Activated naive CD8-positive, alpha-beta T cell treated with anti-CD3 and anti-CD28 coated beads for 36 hours (primary cell): ENCODE measurements at regions not wholly inside any gene's neighbourhood (a gene's known extent, or its start where the extent isn't known, plus 50 kb on each side); places are given as distances from the start of the nearest gene placed in this dataset.
"Not testable (repeated sequence)": the region's sequence is repeated elsewhere in the genome, so short reads cannot be mapped to it uniquely, and the experiment has no call there.

Source experiments
- DNase-seq: peaks from one replicate; pipeline ENCODE4 v3.0.0; 2021
- H3K27ac Mint-ChIP-seq: one replicate; pipeline ENCODE4 v1.8.0; 2022; ENCODE audit warnings: mild to moderate bottlenecking, moderate library complexity, mixed read lengths
- H3K27me3 Mint-ChIP-seq: one replicate; pipeline ENCODE4 v1.8.0; 2022; ENCODE audit warnings: mild to moderate bottlenecking, mixed read lengths
- H3K36me3 Mint-ChIP-seq: one replicate; pipeline ENCODE4 v1.8.0; 2021; ENCODE audit warnings: mild to moderate bottlenecking, mixed read lengths
- H3K4me1 Mint-ChIP-seq: one replicate; pipeline ENCODE4 v1.8.0; 2021; ENCODE audit warnings: mixed read lengths
- H3K4me3 Mint-ChIP-seq: one replicate; pipeline ENCODE4 v1.8.0; 2022; ENCODE audit warnings: mild to moderate bottlenecking, moderate library complexity, mixed read lengths
- H3K9me3 Mint-ChIP-seq: one replicate; pipeline ENCODE4 v1.8.0; 2022; ENCODE audit warnings: mixed read lengths

DNA sequence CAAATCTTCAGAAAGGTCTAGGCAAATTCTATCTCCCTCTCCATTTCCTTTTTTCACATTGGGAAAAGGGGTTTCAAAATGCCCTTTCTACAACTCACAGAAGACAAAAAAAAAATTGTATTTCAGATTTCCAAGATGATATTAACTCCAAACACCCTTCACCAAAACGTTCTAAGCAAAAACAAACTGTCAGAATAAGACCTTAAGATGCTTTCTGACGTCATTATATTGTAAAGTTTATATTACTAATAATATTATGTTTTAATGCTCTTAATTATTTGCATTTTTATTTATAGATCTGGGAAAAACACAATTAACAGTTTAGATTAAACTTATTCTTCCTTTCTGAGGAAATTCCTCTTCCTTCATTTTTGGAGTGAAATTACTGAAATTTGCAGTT is 624.2 kb downstream of the GALC start:
- Mint-ChIP-seq H3K27ac (no peak overlapping the region), H3K27me3 (no peaks in the 10 kb centered on the region), H3K9me3 (no peaks in the 10 kb centered on the region), H3K4me1 (no peaks in the 10 kb centered on the region), H3K36me3 (no peaks in the 10 kb centered on the region), H3K4me3 (no peak overlapping the region)
- no peak for DNase-seq

DNA sequence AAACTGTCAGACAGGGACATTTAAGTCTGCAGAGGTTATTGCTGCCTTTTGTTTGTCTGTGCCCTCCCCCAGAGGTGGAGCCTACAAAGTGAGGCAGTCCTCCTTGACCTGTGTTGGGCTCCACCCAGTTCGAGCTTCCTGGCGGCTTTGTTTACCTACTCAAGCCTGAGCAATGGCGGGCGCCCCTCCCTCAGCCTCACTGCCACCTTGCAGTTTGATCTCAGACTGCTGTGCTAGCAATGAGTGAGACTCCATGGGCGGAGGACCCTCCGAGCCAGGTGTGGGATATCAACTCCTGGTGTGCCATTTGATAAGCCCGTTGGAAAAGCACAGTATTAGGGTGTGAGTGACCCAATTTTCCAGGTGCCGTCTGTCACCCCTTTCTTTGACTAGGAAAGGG is 632.7 kb downstream of the GALC start:
- H3K27me3 Mint-ChIP-seq, H3K36me3 Mint-ChIP-seq, H3K4me3 Mint-ChIP-seq, H3K27ac Mint-ChIP-seq, H3K4me1 Mint-ChIP-seq, DNase-seq: not testable (repeated sequence)
- peaks cover 18% of the 10 kb centered on the region for H3K9me3 Mint-ChIP-seq

DNA sequence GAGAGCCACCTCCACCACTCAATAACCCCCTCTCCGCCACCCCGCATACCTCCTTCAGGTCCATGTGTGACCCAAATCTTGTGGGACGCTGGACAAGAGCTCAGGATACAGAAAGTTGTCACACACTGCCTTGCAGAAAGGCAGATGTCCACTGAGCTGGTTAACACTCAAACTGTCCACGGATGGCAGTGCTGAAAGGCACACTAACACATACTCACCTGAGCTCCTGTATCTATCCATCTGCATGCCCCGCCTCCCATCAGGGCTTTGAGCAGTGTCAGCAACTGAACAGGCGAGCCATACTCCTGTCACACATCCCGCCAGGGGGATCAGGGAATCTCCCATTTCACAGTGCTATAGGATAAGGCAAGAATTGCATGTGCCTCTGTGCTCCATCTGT is 642.0 kb downstream of the GALC start:
- Mint-ChIP-seq H3K27ac (no peak overlapping the region), H3K4me1 (no peaks in the 10 kb centered on the region), H3K36me3 (no peaks in the 10 kb centered on the region), H3K9me3 (peaks cover 7% of the 10 kb centered on the region), H3K27me3 (no peaks in the 10 kb centered on the region), H3K4me3 (no peak overlapping the region)
- DNase-seq = no peak

DNA sequence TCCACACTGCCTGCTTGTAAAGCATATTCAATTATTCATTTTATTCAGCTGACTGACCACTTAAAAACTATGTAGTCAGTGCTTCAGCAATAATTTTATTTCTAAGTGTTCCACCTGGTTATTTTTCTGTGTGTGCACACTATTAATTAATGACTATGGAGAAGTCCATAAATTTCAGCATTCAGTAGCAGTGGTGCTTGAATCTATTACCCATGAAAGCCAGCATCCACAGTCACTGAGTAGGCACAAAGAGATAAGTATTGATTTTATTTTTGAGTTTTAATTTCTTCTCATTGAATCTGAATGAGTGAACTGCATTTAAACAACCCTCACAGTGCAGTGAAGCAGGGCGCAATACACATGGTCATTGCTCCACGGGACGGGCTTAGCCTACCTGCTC is 643.1 kb downstream of the GALC start:
- H3K4me1 Mint-ChIP-seq = no peaks in the 10 kb centered on the region
- no peak overlapping the region for H3K4me3 Mint-ChIP-seq
- H3K27ac Mint-ChIP-seq = no peak overlapping the region
- no peaks in the 10 kb centered on the region for H3K36me3 Mint-ChIP-seq
- H3K9me3 Mint-ChIP-seq = peaks cover 3% of the 10 kb centered on the region
- no peaks in the 10 kb centered on the region for H3K27me3 Mint-ChIP-seq
- no peak for DNase-seq

DNA sequence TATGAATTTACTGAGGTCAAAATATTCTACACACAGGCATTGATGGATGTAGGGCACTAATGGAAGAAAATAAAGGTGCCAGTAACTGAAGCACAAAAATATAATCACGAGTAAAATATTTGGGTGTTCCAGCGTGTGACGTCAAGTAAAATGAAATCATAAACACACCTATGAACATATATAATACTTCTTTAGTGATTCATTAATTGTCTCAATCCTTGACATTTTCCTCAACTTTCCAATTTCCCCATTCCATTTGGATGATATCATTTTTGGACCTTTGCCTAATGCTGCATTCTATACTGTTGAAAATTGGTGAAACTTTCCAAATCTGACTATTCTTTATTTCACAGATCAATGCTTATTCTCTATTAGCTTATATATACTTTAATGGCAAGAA is 649.3 kb downstream of the GALC start:
- no peak overlapping the region for H3K27ac Mint-ChIP-seq
- H3K27me3 Mint-ChIP-seq = no peaks in the 10 kb centered on the region
- H3K9me3 Mint-ChIP-seq = peaks cover 1% of the 10 kb centered on the region
- H3K4me1 Mint-ChIP-seq = no peaks in the 10 kb centered on the region
- no peak overlapping the region for H3K4me3 Mint-ChIP-seq
- no peaks in the 10 kb centered on the region for H3K36me3 Mint-ChIP-seq
- no peak for DNase-seq

DNA sequence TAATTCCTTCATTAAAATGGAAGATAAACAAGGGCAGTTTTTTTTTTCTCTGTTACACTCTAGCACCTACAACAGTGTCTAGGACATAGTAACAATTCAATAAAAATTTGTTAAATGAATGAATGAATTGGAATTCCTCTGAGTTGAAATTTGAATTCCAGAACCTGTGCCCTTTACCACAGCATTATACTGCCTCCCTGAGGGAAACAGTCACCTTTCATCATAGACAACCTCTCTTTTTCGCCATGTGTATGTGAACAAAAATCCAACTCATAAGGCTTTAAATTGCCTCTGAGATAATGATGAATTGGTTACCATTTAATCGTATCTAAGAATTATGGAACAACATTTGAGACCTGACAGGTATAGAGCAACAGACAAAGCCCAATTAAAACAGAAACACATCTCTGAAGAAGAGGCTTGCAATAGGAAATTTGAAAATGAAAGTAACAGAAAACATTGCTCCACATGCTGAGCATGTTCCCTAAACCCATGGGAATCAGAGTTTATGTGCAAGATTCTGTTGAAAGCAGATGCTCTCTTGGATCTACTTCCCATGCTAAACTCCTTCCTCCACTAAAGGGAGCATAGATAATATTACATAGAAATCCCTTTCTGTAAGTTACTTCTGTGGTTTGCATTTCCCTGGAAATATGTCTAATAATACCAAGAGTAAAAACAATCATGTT is 657.8 kb downstream of the GALC start:
- Mint-ChIP-seq H3K9me3 (peaks cover 2% of the 10 kb centered on the region), H3K4me1 (no peaks in the 10 kb centered on the region)
- no peak for DNase-seq

DNA sequence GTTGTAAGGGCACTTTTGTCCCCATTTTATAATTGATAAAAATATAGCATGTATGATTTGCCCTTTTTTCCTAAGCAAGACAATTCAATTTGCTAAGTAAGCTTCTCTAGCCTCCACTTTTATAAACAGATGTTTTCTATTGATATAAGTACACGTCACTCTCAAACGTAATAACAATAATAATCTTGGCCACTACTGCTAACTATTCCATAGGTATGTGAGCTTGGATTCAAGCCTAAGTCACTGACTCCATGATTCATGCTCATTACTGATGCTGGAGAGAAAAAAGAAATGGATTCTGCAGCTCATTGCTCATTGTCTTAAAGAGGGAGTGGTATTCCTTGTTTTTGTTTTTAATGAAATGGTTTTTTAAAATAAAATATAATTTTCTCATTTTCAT is 661.0 kb downstream of the GALC start:
- H3K4me1 Mint-ChIP-seq = no peaks in the 10 kb centered on the region
- H3K9me3 Mint-ChIP-seq = peaks cover 2% of the 10 kb centered on the region
- no peak overlapping the region for H3K27ac Mint-ChIP-seq
- no peak for DNase-seq
- no peaks in the 10 kb centered on the region for H3K27me3 Mint-ChIP-seq
- H3K4me3 Mint-ChIP-seq = no peak overlapping the region
- H3K36me3 Mint-ChIP-seq = no peaks in the 10 kb centered on the region

More for the DNA sequence above, 657.8 kb downstream of the GALC start:
- no peak overlapping the region for H3K27ac Mint-ChIP-seq
- H3K36me3 Mint-ChIP-seq = no peaks in the 10 kb centered on the region
- H3K4me3 Mint-ChIP-seq = no peak overlapping the region
- no peaks in the 10 kb centered on the region for H3K27me3 Mint-ChIP-seq

DNA sequence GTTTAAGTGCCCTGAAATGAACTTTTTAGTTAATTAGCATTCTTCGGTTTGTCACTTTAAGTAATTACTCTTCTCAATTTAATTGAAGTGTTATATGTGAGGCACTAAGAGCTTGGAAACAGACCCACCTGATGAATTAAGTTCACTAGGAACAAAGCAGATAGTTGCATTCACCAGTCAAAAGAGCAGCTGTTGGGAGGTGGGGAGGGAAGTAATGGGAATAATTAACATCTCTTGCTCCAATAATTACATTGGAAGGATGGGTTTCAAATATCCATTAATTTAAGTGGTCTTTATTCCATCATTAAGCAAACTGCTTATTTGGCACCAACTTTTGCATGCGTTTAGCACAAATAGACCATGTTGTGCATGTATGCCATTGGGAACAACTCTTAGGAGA is 667.2 kb downstream of the GALC start:
- no peak overlapping the region for H3K4me3 Mint-ChIP-seq
- no peaks in the 10 kb centered on the region for H3K4me1 Mint-ChIP-seq
- H3K9me3 Mint-ChIP-seq = peaks cover 4% of the 10 kb centered on the region
- H3K36me3 Mint-ChIP-seq = no peaks in the 10 kb centered on the region
- DNase-seq = no peak
- H3K27me3 Mint-ChIP-seq = no peaks in the 10 kb centered on the region
- no peak overlapping the region for H3K27ac Mint-ChIP-seq

DNA sequence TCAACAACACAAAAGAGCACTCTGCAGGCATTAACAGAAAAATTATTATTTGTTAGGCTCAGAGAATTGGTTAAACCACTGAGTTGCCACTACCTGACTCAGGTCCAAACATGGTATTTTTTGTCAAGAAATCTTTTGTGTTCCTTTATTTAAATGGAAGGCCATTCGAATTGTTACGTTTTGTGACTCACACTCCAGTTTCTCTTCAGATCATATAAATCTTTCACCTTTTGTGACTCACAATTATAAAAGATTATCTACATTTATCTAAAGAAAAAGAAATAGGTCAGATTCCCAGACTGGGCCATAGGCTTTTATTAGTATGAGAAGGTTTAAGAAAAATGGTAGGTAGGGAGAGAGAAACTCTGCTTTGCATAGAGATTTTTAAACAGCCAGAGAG is 669.8 kb downstream of the GALC start:
- Mint-ChIP-seq H3K36me3 (no peaks in the 10 kb centered on the region), H3K27me3 (no peaks in the 10 kb centered on the region), H3K27ac (no peak overlapping the region), H3K9me3 (peaks cover 4% of the 10 kb centered on the region), H3K4me1 (no peaks in the 10 kb centered on the region), H3K4me3 (no peak overlapping the region)
- no peak for DNase-seq

DNA sequence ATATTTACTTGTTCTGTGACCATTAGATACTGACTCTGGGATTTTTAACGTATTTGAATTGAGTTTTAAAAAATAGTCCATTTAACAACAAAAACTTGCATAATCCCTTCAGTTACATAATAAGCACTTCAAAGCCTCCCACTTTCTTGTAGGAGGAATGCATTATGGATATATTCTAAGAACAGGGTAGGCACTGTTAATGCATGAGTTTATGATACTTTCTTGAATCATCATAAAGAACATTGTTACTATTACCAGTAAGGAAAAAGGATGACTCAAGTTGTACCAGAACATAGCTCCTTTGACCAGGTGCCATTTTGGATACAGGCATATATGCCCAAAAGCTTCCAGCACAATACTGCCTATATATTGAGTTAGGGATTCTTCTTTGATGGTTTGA is 671.4 kb downstream of the GALC start:
- DNase-seq = no peak
- H3K9me3 Mint-ChIP-seq = peaks cover 5% of the 10 kb centered on the region
- no peaks in the 10 kb centered on the region for H3K36me3 Mint-ChIP-seq
- H3K27ac Mint-ChIP-seq = no peak overlapping the region
- no peaks in the 10 kb centered on the region for H3K27me3 Mint-ChIP-seq
- H3K4me1 Mint-ChIP-seq = no peaks in the 10 kb centered on the region
- H3K4me3 Mint-ChIP-seq = no peak overlapping the region

DNA sequence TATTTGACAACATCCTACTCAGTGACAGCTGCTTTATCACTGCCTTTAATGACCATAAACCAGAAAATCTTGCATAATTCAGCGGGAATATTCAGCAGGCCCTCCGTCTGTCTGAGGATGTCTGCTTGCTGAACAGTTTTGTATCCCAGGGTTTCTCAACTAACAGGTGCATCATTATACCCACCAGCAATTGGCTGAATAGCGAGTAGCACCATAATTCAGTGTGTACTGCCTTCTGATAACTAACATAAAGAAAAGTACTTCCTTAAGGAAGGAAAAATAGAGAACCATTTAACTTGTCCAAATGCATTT is 680.1 kb downstream of the GALC start:
- no peak for DNase-seq
- Mint-ChIP-seq H3K27me3 (no peaks in the 10 kb centered on the region), H3K36me3 (no peaks in the 10 kb centered on the region), H3K27ac (no peak overlapping the region), H3K4me1 (no peaks in the 10 kb centered on the region), H3K4me3 (no peak overlapping the region), H3K9me3 (peaks cover 6% of the 10 kb centered on the region)

DNA sequence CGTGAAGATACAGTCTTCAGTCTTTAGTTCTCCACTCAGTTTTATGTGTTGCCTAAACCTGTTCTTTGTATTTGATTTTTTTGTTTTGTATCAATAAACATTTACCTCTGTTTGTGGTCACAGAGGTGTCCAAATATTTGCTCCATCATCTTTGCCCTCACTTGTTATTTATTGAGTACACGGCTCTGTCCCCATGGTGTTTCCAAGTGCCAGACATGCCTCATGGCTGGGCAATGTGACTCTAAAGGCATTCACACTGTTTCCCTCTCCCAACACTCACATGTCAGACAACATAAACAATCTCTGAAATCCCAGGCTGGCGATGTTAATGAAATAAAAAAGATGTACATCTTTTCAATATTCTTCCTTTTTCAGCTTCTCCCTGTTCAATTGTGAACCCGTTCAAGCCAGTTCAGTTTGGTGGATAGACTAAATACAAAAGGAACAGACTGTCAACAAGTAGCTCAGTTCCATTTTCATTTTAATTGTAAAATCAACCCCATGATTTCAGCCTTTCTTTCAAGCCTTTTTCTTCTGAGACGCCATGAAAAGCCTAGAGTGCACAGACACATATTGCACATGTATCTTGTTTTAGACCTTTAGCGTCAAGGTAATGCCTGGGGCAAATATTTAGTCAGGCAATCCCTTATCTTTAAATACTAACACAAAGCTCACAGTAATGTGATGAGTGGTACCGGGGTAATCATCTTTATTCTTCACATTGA is 680.7 kb downstream of the GALC start:
- Mint-ChIP-seq H3K4me3 (no peak overlapping the region), H3K27ac (no peak overlapping the region), H3K27me3 (no peaks in the 10 kb centered on the region), H3K4me1 (no peaks in the 10 kb centered on the region), H3K36me3 (no peaks in the 10 kb centered on the region), H3K9me3 (peaks cover 6% of the 10 kb centered on the region)
- DNase-seq = no peak

DNA sequence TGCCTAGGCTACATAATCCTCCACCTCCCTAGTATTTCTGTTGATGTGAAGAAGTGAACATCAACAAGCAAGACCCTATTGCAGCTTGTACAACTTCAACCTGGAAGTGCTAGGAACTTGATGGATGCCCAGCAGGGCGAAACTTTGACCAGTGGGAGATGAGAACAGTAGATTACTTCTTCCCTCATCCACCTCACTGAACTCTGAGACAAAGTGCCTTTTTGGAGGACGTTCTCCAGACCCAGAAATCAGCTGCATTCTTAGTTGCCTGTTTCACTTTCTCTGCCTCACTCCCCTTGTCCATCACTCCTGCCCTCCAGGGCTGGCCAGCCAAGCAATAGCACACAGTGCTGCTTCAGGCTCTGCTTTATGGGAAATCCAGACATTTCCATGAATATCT is 683.4 kb downstream of the GALC start:
- H3K4me1 Mint-ChIP-seq = no peaks in the 10 kb centered on the region
- no peaks in the 10 kb centered on the region for H3K36me3 Mint-ChIP-seq
- peaks cover 6% of the 10 kb centered on the region for H3K9me3 Mint-ChIP-seq
- no peak overlapping the region for H3K27ac Mint-ChIP-seq
- no peak overlapping the region for H3K4me3 Mint-ChIP-seq
- H3K27me3 Mint-ChIP-seq = no peaks in the 10 kb centered on the region
- DNase-seq = no peak

DNA sequence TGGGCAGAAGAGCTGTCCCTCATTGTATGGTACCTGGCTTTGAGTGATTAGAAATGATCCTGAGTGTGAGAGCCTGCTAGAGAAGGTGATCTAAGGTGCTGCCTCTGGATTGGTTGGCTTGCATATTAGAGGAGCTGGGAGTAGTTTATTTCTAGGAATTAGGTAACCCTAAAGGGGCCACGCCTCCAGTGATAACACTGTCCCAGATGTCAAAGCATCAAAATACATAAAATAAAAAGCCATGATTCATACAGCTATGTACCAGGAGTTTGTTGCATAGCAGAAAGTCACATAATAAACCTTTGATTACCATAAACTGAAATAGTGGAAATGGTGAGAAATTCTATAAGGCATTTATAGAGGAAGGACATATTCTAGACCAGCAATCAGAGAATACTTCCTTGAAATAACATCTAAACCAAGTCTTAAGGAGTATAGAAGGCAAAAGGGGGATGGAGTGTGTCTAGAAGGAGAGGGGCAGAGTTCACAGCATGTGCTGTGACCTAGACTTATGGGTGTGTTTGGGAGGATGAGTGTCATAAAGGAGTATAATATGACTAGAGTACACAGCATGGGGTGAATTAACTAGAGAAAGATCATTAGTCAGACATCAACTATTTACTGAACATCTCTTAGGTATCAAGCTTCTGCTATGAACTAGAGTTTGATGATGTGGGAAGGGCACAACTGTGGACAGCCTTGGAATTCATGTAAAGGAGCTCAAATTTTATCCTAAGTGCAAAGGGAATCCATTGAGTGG is 686.4 kb downstream of the GALC start:
- Mint-ChIP-seq H3K27me3 (no peaks in the 10 kb centered on the region), H3K4me1 (no peaks in the 10 kb centered on the region), H3K27ac (no peak overlapping the region), H3K36me3 (no peaks in the 10 kb centered on the region), H3K9me3 (no peaks in the 10 kb centered on the region), H3K4me3 (no peak overlapping the region)
- DNase-seq = no peak

DNA sequence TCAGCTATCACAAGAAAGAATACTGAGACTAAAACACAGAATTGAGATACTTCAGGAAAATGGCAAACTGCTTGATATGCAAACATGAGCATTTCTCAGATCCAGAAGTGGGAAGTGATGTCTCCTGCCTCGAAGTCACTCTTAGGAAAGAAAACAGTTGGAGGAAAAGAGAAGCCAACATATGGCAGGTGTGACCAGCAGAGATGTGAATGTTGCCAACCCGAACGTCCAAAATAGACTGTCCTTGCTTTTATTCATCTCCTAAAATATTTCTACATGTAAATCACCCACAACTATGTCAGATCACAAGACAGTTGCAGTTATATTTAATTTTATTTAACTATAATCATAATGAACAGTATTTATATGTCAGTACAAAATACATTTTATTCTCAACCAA is 687.6 kb downstream of the GALC start:
- H3K4me1 Mint-ChIP-seq = no peaks in the 10 kb centered on the region
- H3K27me3 Mint-ChIP-seq = no peaks in the 10 kb centered on the region
- H3K27ac Mint-ChIP-seq = no peak overlapping the region
- no peaks in the 10 kb centered on the region for H3K9me3 Mint-ChIP-seq
- H3K36me3 Mint-ChIP-seq = no peaks in the 10 kb centered on the region
- no peak overlapping the region for H3K4me3 Mint-ChIP-seq
- no peak for DNase-seq

DNA sequence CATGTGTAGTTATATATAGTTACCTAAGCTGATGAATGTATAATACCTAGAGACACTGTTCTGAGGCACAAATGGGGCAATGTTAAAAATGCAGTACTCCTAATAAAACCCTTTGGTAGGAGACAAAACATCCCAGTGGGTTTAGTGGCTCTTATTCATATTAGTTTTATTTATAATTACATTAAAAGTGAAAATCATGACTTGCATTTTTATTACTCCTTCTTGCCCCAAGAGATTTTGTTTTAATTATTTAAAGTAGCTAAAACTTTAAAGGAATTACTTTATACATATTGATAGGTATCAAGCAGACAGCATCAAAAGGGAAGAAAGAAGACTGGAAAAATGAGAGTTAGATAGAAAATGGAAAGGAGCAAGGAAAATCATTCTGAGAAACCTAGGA is 688.6 kb downstream of the GALC start:
- H3K36me3 Mint-ChIP-seq = no peaks in the 10 kb centered on the region
- peaks cover 1% of the 10 kb centered on the region for H3K9me3 Mint-ChIP-seq
- no peak overlapping the region for H3K27ac Mint-ChIP-seq
- no peaks in the 10 kb centered on the region for H3K4me1 Mint-ChIP-seq
- H3K27me3 Mint-ChIP-seq = no peaks in the 10 kb centered on the region
- no peak overlapping the region for H3K4me3 Mint-ChIP-seq
- no peak for DNase-seq
